Medulla oblongata (tissue), 1 donor: ENCODE measurements at regions not wholly inside any gene's neighbourhood (a gene's known extent, or its start where the extent isn't known, plus 50 kb on each side); places are given as distances from the start of the nearest gene placed in this dataset.

ENCODE experiments used
- DNase-seq: peaks from one replicate; pipeline ENCODE4 v3.0.0-alpha.2; 2015; ENCODE audit errors: extremely low spot score

- DNase-seq, result no peak
Measured at GRCh38 chr4:36961420-36961819, 283.1 kb upstream of the NWD2 start.

GRCh38 chr4:36966756-36967460, 277.6 kb upstream of the NWD2 start:
- no peak for DNase-seq

DNA sequence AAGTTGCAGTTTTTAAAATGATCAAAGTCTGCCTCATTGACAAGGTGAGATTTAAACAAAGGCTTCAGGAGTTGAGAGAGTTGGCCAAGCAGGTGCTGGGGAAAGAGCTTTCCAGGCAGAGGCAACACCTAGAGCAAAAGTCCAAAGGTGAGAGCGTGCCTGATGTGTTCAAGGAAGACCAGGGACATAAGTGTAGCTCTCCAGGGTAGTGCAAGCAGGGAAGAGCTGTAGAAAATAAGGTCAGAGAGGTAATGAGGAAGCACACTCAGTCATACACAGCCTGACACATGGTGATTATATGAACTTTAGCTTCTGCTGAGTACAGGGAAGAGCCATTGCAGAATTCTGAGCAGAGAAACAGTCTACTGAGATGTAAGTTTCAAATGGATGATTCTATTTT, 265.0 kb upstream of the NWD2 start:
- DNase-seq, result no peak

- DNase-seq, result no peak
Measured at GRCh38 chr4:36990128-36990872, 254.2 kb upstream of the NWD2 start.

GRCh38 chr4:36997727-36998126, 246.8 kb upstream of the NWD2 start:
- no peak for DNase-seq

- no peak for DNase-seq
Measured at GRCh38 chr4:37000281-37000680, 244.3 kb upstream of the NWD2 start.

GRCh38 chr4:37001688-37002436, 242.7 kb upstream of the NWD2 start:
- no peak for DNase-seq

DNA sequence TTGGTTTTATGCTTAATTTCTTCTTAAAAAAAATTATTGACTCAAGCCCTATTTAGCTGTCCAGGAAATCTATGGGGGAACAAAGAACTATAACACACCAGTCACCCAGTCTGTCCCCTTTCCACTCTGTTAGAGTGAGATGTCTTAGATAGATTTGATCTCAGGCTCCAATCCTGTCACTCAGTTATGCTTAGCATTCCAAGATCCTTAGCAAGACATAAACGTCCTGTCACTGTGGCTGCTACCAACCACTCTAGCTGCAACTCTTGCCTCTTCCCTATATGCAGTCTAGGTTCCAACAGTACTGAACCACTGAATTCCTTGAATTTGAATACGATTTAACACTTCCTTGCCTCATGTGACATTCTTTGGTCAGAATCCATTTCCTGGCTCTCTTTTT, 241.9 kb upstream of the NWD2 start:
- DNase-seq, result no peak

- no peak for DNase-seq
Measured at GRCh38 chr4:37008199-37008598, 236.3 kb upstream of the NWD2 start.

DNA sequence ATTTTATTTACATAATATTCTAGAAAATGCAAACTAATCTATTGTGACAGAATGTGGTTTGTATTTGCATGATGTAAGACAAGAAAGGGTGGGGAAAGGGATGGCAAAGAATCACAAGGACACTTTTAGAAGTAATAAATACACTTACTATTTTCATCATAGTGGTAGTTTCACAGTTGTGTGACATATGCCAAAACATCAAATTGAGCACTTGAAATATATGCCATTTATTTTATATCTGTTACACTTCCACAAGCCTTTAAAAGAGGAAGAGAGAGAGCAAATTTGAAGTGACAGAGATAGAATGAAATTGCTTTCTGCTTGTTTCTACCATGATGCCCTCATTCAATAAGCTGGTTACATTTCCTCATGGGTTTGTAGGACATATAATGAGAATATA, 230.0 kb upstream of the NWD2 start:
- no peak for DNase-seq

- no peak for DNase-seq
Measured at GRCh38 chr4:37015391-37015790, 229.2 kb upstream of the NWD2 start.

GRCh38 chr4:37023504-37023903, 221.0 kb upstream of the NWD2 start:
- no peak for DNase-seq

DNA sequence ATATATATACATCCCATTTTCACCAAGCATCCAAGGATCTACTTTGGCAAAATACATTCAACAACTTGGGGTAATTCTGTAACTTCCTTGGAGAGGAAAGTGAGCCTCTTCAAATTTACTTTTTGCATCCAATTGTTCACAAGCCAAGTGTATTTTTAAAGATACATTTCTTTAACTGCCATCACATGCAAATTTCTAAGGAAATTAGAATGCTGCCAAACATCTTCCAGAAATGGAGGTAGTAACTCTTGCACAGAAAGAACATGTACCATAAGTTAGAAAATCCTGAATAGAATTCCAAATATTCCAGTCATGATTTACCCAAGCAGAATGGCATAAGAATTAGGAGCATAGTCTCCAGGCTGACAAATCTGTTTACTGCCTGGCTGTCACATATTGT, 220.5 kb upstream of the NWD2 start:
- DNase-seq, result no peak

DNA sequence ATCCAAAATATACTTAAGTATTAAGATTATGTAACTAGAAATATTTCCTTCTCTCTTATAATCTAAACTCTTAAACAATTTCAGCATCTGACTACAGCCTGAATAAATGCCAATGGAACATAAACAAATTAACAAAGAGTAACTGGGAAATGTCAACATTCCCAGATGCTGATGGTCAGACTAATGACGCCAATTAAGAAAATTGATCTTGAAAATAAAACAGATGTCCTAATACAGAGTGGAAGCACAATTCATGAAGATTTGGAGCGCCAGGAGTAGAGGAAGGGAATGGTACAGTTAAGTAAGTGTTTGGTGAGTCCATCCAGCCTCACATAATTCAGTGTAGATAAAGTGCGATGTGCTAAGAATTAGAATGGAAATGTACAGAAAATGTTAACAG, 203.7 kb upstream of the NWD2 start:
- no peak for DNase-seq

- no peak for DNase-seq
Measured at GRCh38 chr4:37043342-37043741, 201.2 kb upstream of the NWD2 start.

DNA sequence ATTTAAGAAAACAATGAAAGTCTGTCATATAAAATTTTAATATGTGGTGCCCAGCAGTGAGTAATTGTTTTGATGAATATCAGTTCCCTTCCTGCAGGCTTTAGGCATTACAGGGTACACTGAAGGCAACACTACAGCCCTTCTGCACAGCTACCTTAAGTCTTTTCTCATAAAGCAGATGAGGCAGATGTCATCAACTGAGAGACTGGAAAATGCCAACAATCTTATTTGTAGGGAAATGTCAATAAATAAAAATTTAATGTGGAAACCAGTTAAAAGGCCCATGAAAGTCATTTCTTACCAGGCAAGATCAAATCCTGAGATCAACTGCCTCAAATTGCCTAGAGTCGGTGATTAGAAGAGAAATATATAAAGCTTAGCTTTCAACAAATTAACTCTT, 193.4 kb upstream of the NWD2 start:
- no peak for DNase-seq

DNA sequence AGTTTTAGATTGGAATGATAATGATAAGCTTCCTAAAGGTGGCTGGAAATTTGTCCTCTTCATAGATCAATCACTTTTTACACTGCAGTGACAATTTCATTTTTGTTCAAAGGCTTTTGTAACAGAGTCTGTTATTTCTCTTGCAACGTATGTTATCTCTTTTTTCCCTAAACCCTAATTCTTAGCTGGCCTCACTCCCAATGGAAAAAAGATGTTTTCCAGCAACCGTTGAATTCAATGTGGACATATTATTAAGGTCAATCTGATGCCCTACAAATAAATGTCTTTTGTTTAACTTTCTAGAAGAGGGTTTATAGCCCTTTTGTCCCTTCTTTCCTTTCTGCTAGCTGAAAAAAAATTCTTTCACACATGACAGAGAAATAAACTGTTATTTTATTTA, 192.7 kb upstream of the NWD2 start:
- no peak for DNase-seq

DNA sequence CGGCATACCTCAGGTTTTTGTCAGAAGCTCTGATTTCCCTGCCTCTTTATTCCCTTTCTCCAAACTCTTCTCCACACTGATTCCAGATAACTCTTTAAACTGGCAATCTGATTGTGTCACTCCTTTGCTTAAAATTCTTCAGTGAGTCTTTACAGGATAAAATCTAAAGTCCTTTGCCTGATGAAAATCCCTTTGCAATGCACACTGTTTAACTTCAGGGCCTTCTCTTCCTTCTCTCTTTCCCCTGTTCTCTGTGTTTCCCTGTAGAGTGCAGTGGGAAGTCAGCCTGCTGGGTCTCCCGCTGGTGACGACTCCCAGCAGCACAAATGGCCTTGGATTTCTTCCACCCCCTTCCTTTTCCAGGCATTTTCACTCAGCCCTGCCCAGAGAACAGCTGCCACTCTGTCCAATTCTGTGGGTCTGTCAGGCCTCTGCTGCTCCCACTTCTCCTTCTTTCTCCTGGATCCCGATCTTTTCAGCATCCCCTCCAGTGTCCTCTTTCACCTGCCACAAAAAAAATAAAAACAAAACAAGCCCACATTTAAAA, 189.9 kb upstream of the NWD2 start:
- peak; percentile 6 for DNase-seq

GRCh38 chr4:37058826-37059225, 185.7 kb upstream of the NWD2 start:
- DNase-seq, result no peak

DNA sequence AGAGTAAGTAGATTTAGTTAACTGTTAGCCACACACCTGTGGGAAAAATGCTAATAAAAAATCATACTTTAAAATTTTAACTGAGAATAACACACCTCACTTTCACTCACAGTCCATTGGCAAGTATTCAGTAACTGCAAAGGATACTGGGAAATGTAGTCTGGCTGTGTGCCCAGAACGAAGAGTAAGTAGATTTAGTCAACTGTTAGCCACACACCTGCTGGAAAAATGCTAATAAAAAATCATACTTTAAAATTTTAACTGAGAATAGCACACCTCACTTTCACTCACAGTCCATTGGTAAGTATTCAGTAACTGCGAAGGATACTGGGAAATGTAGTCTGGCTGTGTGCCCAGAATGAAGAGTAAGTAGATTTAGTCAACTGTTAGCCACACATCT, 178.4 kb upstream of the NWD2 start:
- DNase-seq, result peak; percentile 9

DNA sequence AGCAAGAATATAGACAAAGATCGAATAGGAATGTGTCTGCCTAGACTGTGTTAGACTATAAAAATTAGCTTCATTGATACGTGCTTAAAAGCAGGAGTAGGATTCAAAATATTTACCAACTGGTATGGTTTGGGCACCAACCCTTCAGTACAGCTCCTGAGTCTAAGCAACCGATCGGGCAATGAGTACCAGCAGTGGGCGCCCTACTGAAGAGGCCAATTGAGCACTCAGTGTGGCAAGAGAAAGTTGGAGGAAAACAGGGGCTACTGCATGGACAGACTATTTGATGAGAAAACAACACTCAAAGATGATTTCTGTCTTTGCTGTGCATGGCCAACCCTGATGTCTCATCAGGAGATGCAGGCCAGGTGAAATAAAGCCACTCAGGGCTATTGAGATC, 176.0 kb upstream of the NWD2 start:
- DNase-seq, result no peak

DNA sequence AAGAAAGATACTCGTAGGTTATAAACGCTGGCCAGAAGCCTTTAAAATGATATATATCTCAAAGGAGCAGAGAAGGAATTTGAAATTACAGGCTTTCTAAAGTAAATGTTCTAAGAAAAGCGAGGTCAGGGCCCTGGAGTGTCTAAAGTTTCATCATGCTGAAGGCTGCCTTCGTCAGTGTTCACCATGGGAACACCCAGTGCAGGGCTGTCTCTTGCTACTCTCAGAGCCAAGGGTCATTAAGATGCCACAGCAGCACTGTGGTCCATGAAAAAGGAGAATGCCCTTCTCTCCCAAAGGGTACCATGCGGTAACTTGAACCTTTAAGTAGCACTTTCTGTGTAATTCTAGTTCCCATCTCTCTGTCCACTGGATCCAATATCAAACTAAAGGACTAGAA, 174.5 kb upstream of the NWD2 start:
- no peak for DNase-seq

- no peak for DNase-seq
Measured at GRCh38 chr4:37071576-37071975, 173.0 kb upstream of the NWD2 start.
